ENCODE measurements at regions not wholly inside any gene's neighbourhood (a gene's known extent, or its start where the extent isn't known, plus 50 kb on each side); places are given as distances from the start of the nearest gene placed in this dataset.

DNA sequence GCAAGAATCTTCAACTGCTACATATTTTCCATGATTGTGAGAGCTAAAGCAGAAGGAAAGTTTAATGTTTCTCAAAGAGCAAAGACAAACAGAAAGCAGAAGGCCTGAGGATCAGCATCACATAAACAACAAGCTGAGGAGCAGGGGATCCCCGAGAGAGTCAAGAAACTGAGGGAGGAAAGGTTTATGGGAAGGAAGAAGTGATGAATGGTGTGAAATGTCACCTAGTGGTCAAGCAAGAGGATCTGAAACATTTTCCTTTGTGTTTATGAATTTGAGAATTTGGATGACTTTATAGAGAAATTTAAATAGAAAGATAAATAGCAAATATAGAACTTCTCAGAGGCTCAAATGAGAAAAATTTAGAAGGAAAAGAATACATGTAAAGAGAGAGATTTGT is 481.9 kb downstream of the CHSY3 start:
- TF ChIP-seq, protein P1, sequence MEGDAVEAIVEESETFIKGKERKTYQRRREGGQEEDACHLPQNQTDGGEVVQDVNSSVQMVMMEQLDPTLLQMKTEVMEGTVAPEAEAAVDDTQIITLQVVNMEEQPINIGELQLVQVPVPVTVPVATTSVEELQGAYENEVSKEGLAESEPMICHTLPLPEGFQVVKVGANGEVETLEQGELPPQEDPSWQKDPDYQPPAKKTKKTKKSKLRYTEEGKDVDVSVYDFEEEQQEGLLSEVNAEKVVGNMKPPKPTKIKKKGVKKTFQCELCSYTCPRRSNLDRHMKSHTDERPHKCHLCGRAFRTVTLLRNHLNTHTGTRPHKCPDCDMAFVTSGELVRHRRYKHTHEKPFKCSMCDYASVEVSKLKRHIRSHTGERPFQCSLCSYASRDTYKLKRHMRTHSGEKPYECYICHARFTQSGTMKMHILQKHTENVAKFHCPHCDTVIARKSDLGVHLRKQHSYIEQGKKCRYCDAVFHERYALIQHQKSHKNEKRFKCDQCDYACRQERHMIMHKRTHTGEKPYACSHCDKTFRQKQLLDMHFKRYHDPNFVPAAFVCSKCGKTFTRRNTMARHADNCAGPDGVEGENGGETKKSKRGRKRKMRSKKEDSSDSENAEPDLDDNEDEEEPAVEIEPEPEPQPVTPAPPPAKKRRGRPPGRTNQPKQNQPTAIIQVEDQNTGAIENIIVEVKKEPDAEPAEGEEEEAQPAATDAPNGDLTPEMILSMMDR (IDR thresholded peaks at IDR 0.05; ENCODE audit: low read depth, low read length), result no peak
- Histone ChIP-seq H3K9me3 (no peaks in the 10 kb centered on the region), H3K36me3 (no peaks in the 10 kb centered on the region), H3K27me3 (no peaks in the 10 kb centered on the region), H3K4me3 (ENCODE audit: low read depth, low read length) (no peak overlapping the region), H3K4me1 (no peaks in the 10 kb centered on the region)
- DNase-seq, result no peak

DNA sequence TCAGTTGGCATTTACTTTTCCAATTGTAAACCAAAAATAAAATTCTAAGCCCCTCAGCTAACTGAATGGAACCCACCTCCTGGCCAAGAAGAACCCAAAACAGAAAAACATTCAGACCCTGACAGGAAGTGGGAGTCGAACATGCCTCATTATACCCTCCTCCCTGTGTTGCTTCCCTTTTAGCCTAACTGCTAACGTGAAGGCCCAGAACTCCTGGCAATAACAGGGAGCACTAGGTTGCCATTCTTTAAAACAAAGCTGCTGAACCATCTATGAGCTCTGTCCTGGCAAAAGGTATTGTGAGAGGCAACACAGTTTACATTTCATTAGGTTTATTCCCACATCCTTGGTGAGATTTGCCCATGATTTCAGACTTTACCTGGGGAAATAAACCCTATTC is 481.4 kb downstream of the CHSY3 start:
- no peak for DNase-seq
- Histone ChIP-seq H3K4me1 (no peaks in the 10 kb centered on the region), H3K4me3 (ENCODE audit: low read depth, low read length) (no peak overlapping the region), H3K9me3 (no peaks in the 10 kb centered on the region), H3K27me3 (no peaks in the 10 kb centered on the region), H3K36me3 (no peaks in the 10 kb centered on the region)
- TF ChIP-seq, protein P1 (IDR thresholded peaks at IDR 0.05; ENCODE audit: low read depth, low read length), result no peak

DNA sequence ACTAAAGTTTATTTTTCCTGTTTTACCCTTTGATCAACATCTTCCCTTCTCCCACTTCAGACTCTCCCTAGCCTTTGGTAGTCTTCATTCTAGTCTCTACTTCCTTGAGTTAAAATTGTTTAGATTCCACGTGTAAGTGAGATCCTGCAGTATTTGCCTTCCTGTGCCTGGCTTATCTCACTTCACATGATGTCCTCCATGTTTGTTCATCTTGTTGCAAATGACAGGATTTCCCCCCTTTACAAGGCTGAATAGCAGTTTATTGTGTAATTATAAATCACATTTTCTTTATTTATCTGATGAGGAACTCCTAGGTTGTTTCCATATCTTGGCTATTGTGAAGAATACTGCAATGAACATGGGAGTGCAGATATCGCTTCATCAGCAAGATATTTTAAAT is 461.7 kb downstream of the CHSY3 start:
- DNase-seq, result no peak
- TF ChIP-seq, protein P1 (IDR thresholded peaks at IDR 0.05; ENCODE audit: low read depth, low read length), result no peak
- H3K36me3 ChIP-seq, result no peaks in the 10 kb centered on the region
- H3K4me1 ChIP-seq, result no peaks in the 10 kb centered on the region
- no peaks in the 10 kb centered on the region for H3K27me3 ChIP-seq
- H3K4me3 ChIP-seq (ENCODE audit: low read depth, low read length), result no peak overlapping the region
- no peaks in the 10 kb centered on the region for H3K9me3 ChIP-seq

DNA sequence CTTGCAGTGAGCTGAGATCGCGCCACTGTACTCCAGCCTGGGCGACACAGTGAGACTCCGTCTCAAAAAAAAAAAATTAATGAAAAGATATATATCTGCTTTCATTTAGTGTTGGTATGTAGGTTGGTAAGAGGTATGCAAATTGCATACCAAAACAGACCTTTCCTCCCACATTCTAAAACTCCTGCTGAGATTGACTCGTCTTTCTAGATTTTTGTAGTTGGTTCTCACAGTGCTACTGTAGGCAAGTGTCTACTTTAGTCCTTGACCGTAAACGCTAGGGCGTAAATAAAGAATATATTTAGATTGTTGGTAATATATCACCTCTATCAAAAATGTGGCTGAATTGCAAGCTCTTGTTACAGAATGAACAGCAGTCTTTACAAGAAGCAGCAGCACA is 445.9 kb downstream of the CHSY3 start:
- Histone ChIP-seq H3K4me1 (no peaks in the 10 kb centered on the region), H3K27me3 (no peaks in the 10 kb centered on the region), H3K4me3 (ENCODE audit: low read depth, low read length) (no peak overlapping the region), H3K9me3 (no peaks in the 10 kb centered on the region; the same call in 1 of the 2 replicates), H3K36me3 (no peaks in the 10 kb centered on the region)
- TF ChIP-seq, protein P1 (IDR thresholded peaks at IDR 0.05; ENCODE audit: low read depth, low read length), result no peak
- no peak for DNase-seq

- no peak for DNase-seq
- Histone ChIP-seq H3K4me1 (no peaks in the 10 kb centered on the region), H3K4me3 (ENCODE audit: low read depth, low read length) (no peak overlapping the region), H3K27me3 (no peaks in the 10 kb centered on the region), H3K9me3 (no peaks in the 10 kb centered on the region), H3K36me3 (no peaks in the 10 kb centered on the region)
- TF ChIP-seq, protein P1 (IDR thresholded peaks at IDR 0.05; ENCODE audit: low read depth, low read length), result no peak
Observed at GRCh38 chr5:130337179-130337888, 433.1 kb downstream of the CHSY3 start.

GRCh38 chr5:130335117-130335516 is 430.9 kb downstream of the CHSY3 start:
- Histone ChIP-seq H3K27me3 (no peaks in the 10 kb centered on the region), H3K4me1 (no peaks in the 10 kb centered on the region), H3K9me3 (no peaks in the 10 kb centered on the region), H3K4me3 (ENCODE audit: low read depth, low read length) (no peak overlapping the region), H3K36me3 (no peaks in the 10 kb centered on the region)
- TF ChIP-seq, protein P1 (IDR thresholded peaks at IDR 0.05; ENCODE audit: low read depth, low read length), result no peak
- no peak for DNase-seq

Measured in BE2C (cell line).